ENCODE measurements at regions not wholly inside any gene's neighbourhood (a gene's known extent, or its start where the extent isn't known, plus 50 kb on each side); places are given as distances from the start of the nearest gene placed in this dataset.

DNA sequence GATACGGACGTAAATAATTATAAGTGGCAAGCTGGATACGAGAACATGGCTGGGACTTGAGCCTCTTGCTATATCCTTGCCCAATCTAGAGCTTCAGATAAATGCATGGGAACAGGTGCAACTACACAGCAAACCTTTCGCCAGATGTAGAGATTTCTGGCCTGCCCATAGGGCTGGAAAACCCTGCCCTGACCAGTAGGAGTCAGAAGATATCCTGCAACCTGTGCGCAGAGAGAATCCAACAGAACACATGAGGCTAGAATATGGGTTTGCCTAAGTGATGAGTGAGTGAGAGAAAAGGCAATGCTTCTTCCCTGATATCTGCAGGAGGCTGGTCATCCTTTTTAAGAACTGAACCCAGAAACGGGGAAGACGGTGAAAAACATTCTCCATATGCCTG is 805.3 kb upstream of the TENM3 start:
- TF ChIP-seq, protein P1, sequence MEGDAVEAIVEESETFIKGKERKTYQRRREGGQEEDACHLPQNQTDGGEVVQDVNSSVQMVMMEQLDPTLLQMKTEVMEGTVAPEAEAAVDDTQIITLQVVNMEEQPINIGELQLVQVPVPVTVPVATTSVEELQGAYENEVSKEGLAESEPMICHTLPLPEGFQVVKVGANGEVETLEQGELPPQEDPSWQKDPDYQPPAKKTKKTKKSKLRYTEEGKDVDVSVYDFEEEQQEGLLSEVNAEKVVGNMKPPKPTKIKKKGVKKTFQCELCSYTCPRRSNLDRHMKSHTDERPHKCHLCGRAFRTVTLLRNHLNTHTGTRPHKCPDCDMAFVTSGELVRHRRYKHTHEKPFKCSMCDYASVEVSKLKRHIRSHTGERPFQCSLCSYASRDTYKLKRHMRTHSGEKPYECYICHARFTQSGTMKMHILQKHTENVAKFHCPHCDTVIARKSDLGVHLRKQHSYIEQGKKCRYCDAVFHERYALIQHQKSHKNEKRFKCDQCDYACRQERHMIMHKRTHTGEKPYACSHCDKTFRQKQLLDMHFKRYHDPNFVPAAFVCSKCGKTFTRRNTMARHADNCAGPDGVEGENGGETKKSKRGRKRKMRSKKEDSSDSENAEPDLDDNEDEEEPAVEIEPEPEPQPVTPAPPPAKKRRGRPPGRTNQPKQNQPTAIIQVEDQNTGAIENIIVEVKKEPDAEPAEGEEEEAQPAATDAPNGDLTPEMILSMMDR (conservative IDR thresholded peaks at IDR 0.05; ENCODE audit: low read depth, low read length), result no peak
- TF ChIP-seq, protein P2, sequence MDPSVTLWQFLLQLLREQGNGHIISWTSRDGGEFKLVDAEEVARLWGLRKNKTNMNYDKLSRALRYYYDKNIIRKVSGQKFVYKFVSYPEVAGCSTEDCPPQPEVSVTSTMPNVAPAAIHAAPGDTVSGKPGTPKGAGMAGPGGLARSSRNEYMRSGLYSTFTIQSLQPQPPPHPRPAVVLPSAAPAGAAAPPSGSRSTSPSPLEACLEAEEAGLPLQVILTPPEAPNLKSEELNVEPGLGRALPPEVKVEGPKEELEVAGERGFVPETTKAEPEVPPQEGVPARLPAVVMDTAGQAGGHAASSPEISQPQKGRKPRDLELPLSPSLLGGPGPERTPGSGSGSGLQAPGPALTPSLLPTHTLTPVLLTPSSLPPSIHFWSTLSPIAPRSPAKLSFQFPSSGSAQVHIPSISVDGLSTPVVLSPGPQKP (IDR thresholded peaks at IDR 0.05; ENCODE audit: borderline replicate concordance, low read depth, low read length), result no peak
- TF ChIP-seq POLR2A (IDR thresholded peaks at IDR 0.05; ENCODE audit: low read depth, low read length) (no peak), SMC3 (IDR thresholded peaks at IDR 0.05; ENCODE audit: low read depth, low read length) (no peak), RAD21 (IDR thresholded peaks at IDR 0.05; ENCODE audit: low read length) (no peak), CHD1 (IDR thresholded peaks at IDR 0.05; ENCODE audit: low read depth, low read length) (no peak), FOS (IDR thresholded peaks at IDR 0.05; ENCODE audit: low read depth, low read length) (no peak), MAFK (IDR thresholded peaks at IDR 0.05; ENCODE audit: low read depth, low read length) (no peak), MXI1 (IDR thresholded peaks at IDR 0.05; ENCODE audit: borderline replicate concordance, low read depth, low read length) (no peak), NFE2L2 (IDR thresholded peaks at IDR 0.05; ENCODE audit: low read depth, low read length) (no peak)
- TF ChIP-seq, protein P3, sequence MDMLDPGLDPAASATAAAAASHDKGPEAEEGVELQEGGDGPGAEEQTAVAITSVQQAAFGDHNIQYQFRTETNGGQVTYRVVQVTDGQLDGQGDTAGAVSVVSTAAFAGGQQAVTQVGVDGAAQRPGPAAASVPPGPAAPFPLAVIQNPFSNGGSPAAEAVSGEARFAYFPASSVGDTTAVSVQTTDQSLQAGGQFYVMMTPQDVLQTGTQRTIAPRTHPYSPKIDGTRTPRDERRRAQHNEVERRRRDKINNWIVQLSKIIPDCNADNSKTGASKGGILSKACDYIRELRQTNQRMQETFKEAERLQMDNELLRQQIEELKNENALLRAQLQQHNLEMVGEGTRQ (IDR thresholded peaks at IDR 0.05; ENCODE audit: low read depth, low read length), result no peak

Measured in IMR-90 (cell line).